ENCODE measurements at regions not wholly inside any gene's neighbourhood (a gene's known extent, or its start where the extent isn't known, plus 50 kb on each side); places are given as distances from the start of the nearest gene placed in this dataset.

DNA sequence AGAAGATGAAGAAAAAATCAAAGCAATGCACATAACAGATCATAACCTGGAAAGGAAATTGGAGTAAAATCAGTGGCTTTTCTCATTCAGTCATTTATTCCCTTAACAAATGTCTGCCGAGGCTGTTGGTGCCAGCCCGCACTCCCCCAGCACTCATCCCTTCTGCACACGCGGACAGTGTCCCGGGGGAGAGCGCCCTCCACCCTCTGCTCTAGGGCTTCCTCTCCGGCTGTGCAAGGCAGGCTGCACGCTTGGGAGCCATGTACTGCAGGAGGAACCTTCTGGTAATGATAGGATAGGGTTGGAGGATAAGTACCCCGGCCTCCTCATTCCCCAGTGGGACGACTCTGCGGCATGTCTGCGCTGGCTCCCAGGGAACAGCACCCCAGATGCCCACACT is 134.5 kb downstream of the PAX1 start:
- H3K4me3 ChIP-seq (ENCODE audit: low read depth, low read length): no peak overlapping the region
- TF ChIP-seq POLR2A (IDR thresholded peaks at IDR 0.05; ENCODE audit: extremely low read depth, insufficient read length) (no peak), MYC (IDR thresholded peaks at IDR 0.05; ENCODE audit: low read depth, low read length) (no peak)
- TF ChIP-seq, protein P1, sequence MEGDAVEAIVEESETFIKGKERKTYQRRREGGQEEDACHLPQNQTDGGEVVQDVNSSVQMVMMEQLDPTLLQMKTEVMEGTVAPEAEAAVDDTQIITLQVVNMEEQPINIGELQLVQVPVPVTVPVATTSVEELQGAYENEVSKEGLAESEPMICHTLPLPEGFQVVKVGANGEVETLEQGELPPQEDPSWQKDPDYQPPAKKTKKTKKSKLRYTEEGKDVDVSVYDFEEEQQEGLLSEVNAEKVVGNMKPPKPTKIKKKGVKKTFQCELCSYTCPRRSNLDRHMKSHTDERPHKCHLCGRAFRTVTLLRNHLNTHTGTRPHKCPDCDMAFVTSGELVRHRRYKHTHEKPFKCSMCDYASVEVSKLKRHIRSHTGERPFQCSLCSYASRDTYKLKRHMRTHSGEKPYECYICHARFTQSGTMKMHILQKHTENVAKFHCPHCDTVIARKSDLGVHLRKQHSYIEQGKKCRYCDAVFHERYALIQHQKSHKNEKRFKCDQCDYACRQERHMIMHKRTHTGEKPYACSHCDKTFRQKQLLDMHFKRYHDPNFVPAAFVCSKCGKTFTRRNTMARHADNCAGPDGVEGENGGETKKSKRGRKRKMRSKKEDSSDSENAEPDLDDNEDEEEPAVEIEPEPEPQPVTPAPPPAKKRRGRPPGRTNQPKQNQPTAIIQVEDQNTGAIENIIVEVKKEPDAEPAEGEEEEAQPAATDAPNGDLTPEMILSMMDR (IDR thresholded peaks at IDR 0.05; ENCODE audit: low read depth, low read length): no peak
- TF ChIP-seq, protein P2, sequence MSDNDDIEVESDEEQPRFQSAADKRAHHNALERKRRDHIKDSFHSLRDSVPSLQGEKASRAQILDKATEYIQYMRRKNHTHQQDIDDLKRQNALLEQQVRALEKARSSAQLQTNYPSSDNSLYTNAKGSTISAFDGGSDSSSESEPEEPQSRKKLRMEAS (IDR thresholded peaks at IDR 0.05; ENCODE audit: low read depth, low read length): no peak
- DNase-seq (ENCODE audit: low read depth): no peak

- TF ChIP-seq, protein P1 (IDR thresholded peaks at IDR 0.05; ENCODE audit: low read depth, low read length): no peak
- TF ChIP-seq, protein P2 (IDR thresholded peaks at IDR 0.05; ENCODE audit: low read depth, low read length): no peak
- TF ChIP-seq POLR2A (IDR thresholded peaks at IDR 0.05; ENCODE audit: extremely low read depth, insufficient read length): no peak
- TF ChIP-seq MYC (IDR thresholded peaks at IDR 0.05; ENCODE audit: low read depth, low read length): no peak
- no peak overlapping the region for H3K4me3 ChIP-seq (ENCODE audit: low read depth, low read length)
- no peak for DNase-seq (ENCODE audit: low read depth)
Observed at GRCh38 chr20:21836346-21836745, 130.9 kb downstream of the PAX1 start.

DNA sequence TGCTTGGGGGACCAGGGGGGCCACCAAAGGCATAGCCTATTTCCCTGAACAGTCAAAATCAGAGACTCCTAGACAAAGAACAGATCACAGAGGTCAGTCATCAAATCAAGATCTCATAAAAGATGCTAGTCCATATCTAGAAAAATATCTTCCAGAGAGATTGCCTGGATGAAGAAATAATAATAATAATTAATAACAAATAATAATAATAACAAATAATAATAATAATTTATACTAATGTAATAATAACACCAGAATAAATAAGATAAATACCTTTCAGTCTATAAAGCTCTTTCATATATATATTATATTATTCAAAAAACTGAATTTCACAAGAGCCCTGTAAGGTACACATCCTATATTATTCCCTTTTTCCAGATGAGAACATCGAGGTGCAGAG is 129.6 kb downstream of the PAX1 start:
- TF ChIP-seq, protein P1 (IDR thresholded peaks at IDR 0.05; ENCODE audit: low read depth, low read length): no peak
- TF ChIP-seq POLR2A (IDR thresholded peaks at IDR 0.05; ENCODE audit: extremely low read depth, insufficient read length) (no peak), MYC (IDR thresholded peaks at IDR 0.05; ENCODE audit: low read depth, low read length) (no peak)
- TF ChIP-seq, protein P2 (IDR thresholded peaks at IDR 0.05; ENCODE audit: low read depth, low read length): no peak
- no peak overlapping the region for H3K4me3 ChIP-seq (ENCODE audit: low read depth, low read length)
- no peak for DNase-seq (ENCODE audit: low read depth)

- DNase-seq (ENCODE audit: low read depth): no peak
- TF ChIP-seq MYC (IDR thresholded peaks at IDR 0.05; ENCODE audit: low read depth, low read length) (no peak), POLR2A (IDR thresholded peaks at IDR 0.05; ENCODE audit: extremely low read depth, insufficient read length) (no peak)
- TF ChIP-seq, protein P1 (IDR thresholded peaks at IDR 0.05; ENCODE audit: low read depth, low read length): no peak
- TF ChIP-seq, protein P2 (IDR thresholded peaks at IDR 0.05; ENCODE audit: low read depth, low read length): no peak
Observed at GRCh38 chr20:21832442-21833385, 127.2 kb downstream of the PAX1 start.

GRCh38 chr20:21826976-21827375 is 121.5 kb downstream of the PAX1 start:
- DNase-seq (ENCODE audit: low read depth): no peak
- H3K4me3 ChIP-seq (ENCODE audit: low read depth, low read length): no peak overlapping the region
- TF ChIP-seq MYC (IDR thresholded peaks at IDR 0.05; ENCODE audit: low read depth, low read length) (no peak), POLR2A (IDR thresholded peaks at IDR 0.05; ENCODE audit: extremely low read depth, insufficient read length) (no peak)
- TF ChIP-seq, protein P2 (IDR thresholded peaks at IDR 0.05; ENCODE audit: low read depth, low read length): no peak
- TF ChIP-seq, protein P1 (IDR thresholded peaks at IDR 0.05; ENCODE audit: low read depth, low read length): no peak

More at GRCh38 chr20:21832442-21833385, 127.2 kb downstream of the PAX1 start:
- no peak overlapping the region for H3K4me3 ChIP-seq (ENCODE audit: low read depth, low read length)

Data from NB4 (cell line).